HL-60 (cell line): ENCODE measurements at regions not wholly inside any gene's neighbourhood (a gene's known extent, or its start where the extent isn't known, plus 50 kb on each side); places are given as distances from the start of the nearest gene placed in this dataset.

ENCODE experiments used
- GABPA ChIP-seq: IDR thresholded peaks from 2 replicates; pipeline ENCODE4 v1.6.1; 2012; ENCODE audit warnings: low read depth
- POLR2AphosphoS5 ChIP-seq: IDR thresholded peaks from 2 replicates; pipeline ENCODE4 v1.6.1; 2012; ENCODE audit warnings: low read depth
- SPI1 ChIP-seq: IDR thresholded peaks from 2 replicates; pipeline ENCODE4 v1.6.1; 2012; ENCODE audit warnings: low read depth, mild to moderate bottlenecking, borderline replicate concordance
- TF ChIP-seq, protein P1 (sequence below): IDR thresholded peaks from one replicate; pipeline ENCODE4 v1.5.1; 2011; ENCODE audit warnings: low read length, control low read depth, inconsistent platforms; ENCODE audit not compliant: insufficient read depth
- TF ChIP-seq, protein P2 (sequence below): IDR thresholded peaks from 2 replicates; pipeline ENCODE4 v1.6.1; 2012; ENCODE audit warnings: low read depth; ENCODE audit not compliant: insufficient replicate concordance

DNA sequence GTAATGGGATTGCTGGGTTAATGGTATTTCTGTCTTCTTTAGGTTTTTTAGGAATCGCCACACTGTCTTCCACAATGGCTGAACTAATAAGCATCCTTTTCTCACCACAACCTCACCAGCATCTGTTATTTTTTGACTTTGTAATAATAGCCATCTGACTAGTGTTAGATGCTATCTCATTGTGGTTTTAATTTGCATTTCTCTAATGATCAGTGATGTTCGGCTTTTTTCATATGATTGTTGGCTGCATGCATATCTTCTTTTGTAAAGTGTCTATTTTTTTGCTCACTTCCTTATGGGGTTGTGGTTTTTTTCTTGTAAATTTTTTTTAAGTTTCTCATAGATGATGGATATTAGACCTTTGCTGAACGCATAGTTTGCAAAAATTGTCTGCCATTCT, 377.9 kb downstream of the GALC start:
- TF ChIP-seq, protein P1, sequence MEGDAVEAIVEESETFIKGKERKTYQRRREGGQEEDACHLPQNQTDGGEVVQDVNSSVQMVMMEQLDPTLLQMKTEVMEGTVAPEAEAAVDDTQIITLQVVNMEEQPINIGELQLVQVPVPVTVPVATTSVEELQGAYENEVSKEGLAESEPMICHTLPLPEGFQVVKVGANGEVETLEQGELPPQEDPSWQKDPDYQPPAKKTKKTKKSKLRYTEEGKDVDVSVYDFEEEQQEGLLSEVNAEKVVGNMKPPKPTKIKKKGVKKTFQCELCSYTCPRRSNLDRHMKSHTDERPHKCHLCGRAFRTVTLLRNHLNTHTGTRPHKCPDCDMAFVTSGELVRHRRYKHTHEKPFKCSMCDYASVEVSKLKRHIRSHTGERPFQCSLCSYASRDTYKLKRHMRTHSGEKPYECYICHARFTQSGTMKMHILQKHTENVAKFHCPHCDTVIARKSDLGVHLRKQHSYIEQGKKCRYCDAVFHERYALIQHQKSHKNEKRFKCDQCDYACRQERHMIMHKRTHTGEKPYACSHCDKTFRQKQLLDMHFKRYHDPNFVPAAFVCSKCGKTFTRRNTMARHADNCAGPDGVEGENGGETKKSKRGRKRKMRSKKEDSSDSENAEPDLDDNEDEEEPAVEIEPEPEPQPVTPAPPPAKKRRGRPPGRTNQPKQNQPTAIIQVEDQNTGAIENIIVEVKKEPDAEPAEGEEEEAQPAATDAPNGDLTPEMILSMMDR = no peak
- TF ChIP-seq POLR2AphosphoS5 (no peak), GABPA (no peak), SPI1 (no peak)
- TF ChIP-seq, protein P2, sequence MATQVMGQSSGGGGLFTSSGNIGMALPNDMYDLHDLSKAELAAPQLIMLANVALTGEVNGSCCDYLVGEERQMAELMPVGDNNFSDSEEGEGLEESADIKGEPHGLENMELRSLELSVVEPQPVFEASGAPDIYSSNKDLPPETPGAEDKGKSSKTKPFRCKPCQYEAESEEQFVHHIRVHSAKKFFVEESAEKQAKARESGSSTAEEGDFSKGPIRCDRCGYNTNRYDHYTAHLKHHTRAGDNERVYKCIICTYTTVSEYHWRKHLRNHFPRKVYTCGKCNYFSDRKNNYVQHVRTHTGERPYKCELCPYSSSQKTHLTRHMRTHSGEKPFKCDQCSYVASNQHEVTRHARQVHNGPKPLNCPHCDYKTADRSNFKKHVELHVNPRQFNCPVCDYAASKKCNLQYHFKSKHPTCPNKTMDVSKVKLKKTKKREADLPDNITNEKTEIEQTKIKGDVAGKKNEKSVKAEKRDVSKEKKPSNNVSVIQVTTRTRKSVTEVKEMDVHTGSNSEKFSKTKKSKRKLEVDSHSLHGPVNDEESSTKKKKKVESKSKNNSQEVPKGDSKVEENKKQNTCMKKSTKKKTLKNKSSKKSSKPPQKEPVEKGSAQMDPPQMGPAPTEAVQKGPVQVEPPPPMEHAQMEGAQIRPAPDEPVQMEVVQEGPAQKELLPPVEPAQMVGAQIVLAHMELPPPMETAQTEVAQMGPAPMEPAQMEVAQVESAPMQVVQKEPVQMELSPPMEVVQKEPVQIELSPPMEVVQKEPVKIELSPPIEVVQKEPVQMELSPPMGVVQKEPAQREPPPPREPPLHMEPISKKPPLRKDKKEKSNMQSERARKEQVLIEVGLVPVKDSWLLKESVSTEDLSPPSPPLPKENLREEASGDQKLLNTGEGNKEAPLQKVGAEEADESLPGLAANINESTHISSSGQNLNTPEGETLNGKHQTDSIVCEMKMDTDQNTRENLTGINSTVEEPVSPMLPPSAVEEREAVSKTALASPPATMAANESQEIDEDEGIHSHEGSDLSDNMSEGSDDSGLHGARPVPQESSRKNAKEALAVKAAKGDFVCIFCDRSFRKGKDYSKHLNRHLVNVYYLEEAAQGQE = no peak
